Keratinocyte (primary cell): ENCODE measurements at regions not wholly inside any gene's neighbourhood (a gene's known extent, or its start where the extent isn't known, plus 50 kb on each side); places are given as distances from the start of the nearest gene placed in this dataset.

Experiments used
- DNase-seq: peaks from one replicate; pipeline ENCODE4 v3.0.0-alpha.2; 2011; ENCODE audit warnings: low read depth, missing footprints, low spot score
- FAIRE-seq: peaks from 2 replicates; lab custom pipeline; 2011; peaks lifted over from hg19 to GRCh38; lab: Jason Lieb, UNC
- H2AFZ ChIP-seq: 2 replicates; pipeline ENCODE4 v1.6.0; 2012; ENCODE audit warnings: low read length, control low read depth, inconsistent platforms; ENCODE audit not compliant: control insufficient read depth
- H3K27ac ChIP-seq: 2 replicates; pipeline ENCODE4 v1.5.1; 2011; ENCODE audit warnings: low read length; ENCODE audit not compliant: control insufficient read depth, insufficient read depth
- H3K27me3 ChIP-seq: 3 replicates; pipeline ENCODE4 v1.6.0; 2011; ENCODE audit warnings: low read length; ENCODE audit not compliant: control insufficient read depth, insufficient read depth; ENCODE audit errors: extremely low read depth
- H3K36me3 ChIP-seq, 2 experiments: 2 replicates in 1 of 2; 3 replicates in 1 of 2; pipeline ENCODE4 v1.5.1; 2011; ENCODE audit warnings: low read length in 2 of 2, mild to moderate bottlenecking in 1 of 2; ENCODE audit not compliant: control insufficient read depth in 2 of 2, insufficient read depth in 2 of 2; ENCODE audit errors: extremely low read depth in 1 of 2
- H3K4me1 ChIP-seq: 3 replicates; pipeline ENCODE4 v1.5.1; 2011; ENCODE audit warnings: low read length; ENCODE audit not compliant: control insufficient read depth, insufficient read depth; ENCODE audit errors: extremely low read depth
- H3K4me2 ChIP-seq: 3 replicates; pipeline ENCODE4 v1.6.0; 2011; ENCODE audit warnings: low read depth, low read length; ENCODE audit not compliant: control insufficient read depth, insufficient read depth; ENCODE audit errors: extremely low read depth
- H3K4me3 ChIP-seq, 3 experiments: fragments of 200-600 bp in 1 of 3; sonication (generic) in 1 of 3; 2 replicates in 2 of 3; 3 replicates in 1 of 3; pipeline ENCODE4 v1.5.1; 2011 to 2016; ENCODE audit warnings: low read length in 3 of 3, mild to moderate bottlenecking in 3 of 3, control low read depth in 2 of 3, inconsistent platforms in 1 of 3, low read depth in 1 of 3, mixed read lengths in 1 of 3, mixed run types in 1 of 3, moderate library complexity in 1 of 3; ENCODE audit not compliant: control insufficient read depth in 2 of 3, insufficient read depth in 2 of 3; ENCODE audit errors: extremely low read depth in 1 of 3
- H3K79me2 ChIP-seq: 2 replicates; pipeline ENCODE4 v1.6.0; 2012; ENCODE audit warnings: low read length; ENCODE audit not compliant: control insufficient read depth, insufficient read depth
- H3K9ac ChIP-seq: 3 replicates; pipeline ENCODE4 v1.6.0; 2011; ENCODE audit warnings: low read length; ENCODE audit not compliant: control insufficient read depth, insufficient read depth; ENCODE audit errors: extremely low read depth
- H3K9me1 ChIP-seq: 3 replicates; pipeline ENCODE4 v1.6.0; 2011; ENCODE audit warnings: low read length; ENCODE audit not compliant: control insufficient read depth, insufficient read depth; ENCODE audit errors: extremely low read depth
- H3K9me3 ChIP-seq: 2 replicates; pipeline ENCODE4 v1.5.1; 2012; ENCODE audit warnings: low read depth, low read length; ENCODE audit not compliant: control insufficient read depth
- H4K20me1 ChIP-seq: 3 replicates; pipeline ENCODE4 v1.6.0; 2011; ENCODE audit warnings: low read length; ENCODE audit not compliant: control insufficient read depth, insufficient read depth; ENCODE audit errors: extremely low read depth
- CTCF ChIP-seq, 3 experiments: IDR thresholded peaks in 1 of 3; conservative IDR thresholded peaks in 1 of 3; optimal IDR thresholded peaks in 1 of 3; 2 replicates in 2 of 3; 3 replicates in 1 of 3; pipeline versions ENCODE3 to v1.5.1; 2011; ENCODE audit warnings: low read length in 3 of 3, mild to moderate bottlenecking in 3 of 3, moderate library complexity in 2 of 3, control low read depth in 1 of 3, inconsistent platforms in 1 of 3; ENCODE audit not compliant: insufficient read depth in 2 of 3; ENCODE audit errors: extremely low read depth in 1 of 3
- EZH2 ChIP-seq: IDR thresholded peaks from one replicate; pipeline ENCODE4 v1.6.1; 2012; ENCODE audit warnings: inconsistent platforms, mild to moderate bottlenecking, low read length, moderate library complexity
- dilution Hi-C: fragments of 300-500 bp; cut with MboI; formaldehyde crosslinking; loops from one replicate; pipeline ENCODE4 v1.7.0; 2020; ENCODE audit warnings: low sequenced_read_pairs; ENCODE audit not compliant: extremely low pct_ligation_motif_present

GRCh38 chr3:56914646-56915045 is 112.9 kb upstream of the ARHGEF3 start:
- Histone ChIP-seq H2AFZ (no peak overlapping the region), H3K27ac (no peak overlapping the region), H3K9me3 (no peaks in the 10 kb centered on the region), H3K79me2 (no peaks in the 10 kb centered on the region), H3K9ac (no peak overlapping the region), H4K20me1 (no peaks in the 10 kb centered on the region), H3K9me1 (no peaks in the 10 kb centered on the region), H3K4me2 (no peak overlapping the region), H3K36me3 (no peaks in the 10 kb centered on the region), H3K27me3 (no peaks in the 10 kb centered on the region), H3K4me3 (no peak overlapping the region), H3K4me1 (no peaks in the 10 kb centered on the region)
- FAIRE-seq (no peak), DNase-seq (no peak)
- TF ChIP-seq CTCF (optimal IDR thresholded peaks at IDR 0.05 in 1 of 3, IDR thresholded peaks at IDR 0.05 in 1 of 3, conservative IDR thresholded peaks at IDR 0.05 in 1 of 3; ENCODE audit: extremely low read depth in 1 of 3, insufficient read depth in 2 of 3, low read length in 3 of 3) (no peak), EZH2 (no peak)
- dilution Hi-C loops, result no loop called here

GRCh38 chr3:56911363-56911762 is 109.6 kb upstream of the ARHGEF3 start:
- no peaks in the 10 kb centered on the region for H3K36me3 ChIP-seq
- H3K27ac ChIP-seq, result no peak overlapping the region
- H3K4me2 ChIP-seq, result no peak overlapping the region
- H3K9me1 ChIP-seq, result no peaks in the 10 kb centered on the region
- H3K4me3 ChIP-seq, result no peak overlapping the region
- no peak overlapping the region for H3K9ac ChIP-seq
- H3K79me2 ChIP-seq, result no peaks in the 10 kb centered on the region
- dilution Hi-C loops, result no loop called here
- TF ChIP-seq EZH2, result no peak
- no peak for TF ChIP-seq CTCF (optimal IDR thresholded peaks at IDR 0.05 in 1 of 3, IDR thresholded peaks at IDR 0.05 in 1 of 3, conservative IDR thresholded peaks at IDR 0.05 in 1 of 3; ENCODE audit: extremely low read depth in 1 of 3, insufficient read depth in 2 of 3, low read length in 3 of 3)
- DNase-seq (no peak), FAIRE-seq (no peak)
- no peaks in the 10 kb centered on the region for H3K27me3 ChIP-seq
- H3K9me3 ChIP-seq, result no peaks in the 10 kb centered on the region
- H2AFZ ChIP-seq, result no peak overlapping the region
- H4K20me1 ChIP-seq, result no peaks in the 10 kb centered on the region
- H3K4me1 ChIP-seq, result no peaks in the 10 kb centered on the region
